Spleen (tissue), 7 donors: ENCODE measurements at regions not wholly inside any gene's neighbourhood (a gene's known extent, or its start where the extent isn't known, plus 50 kb on each side); places are given as distances from the start of the nearest gene placed in this dataset.

Experiments used
- CTCF ChIP-seq, 11 experiments: fragments of 200-600 bp in 7 of 11; fragments of 450-650 bp in 4 of 11; sonication (generic) in 4 of 11; IDR thresholded peaks in 8 of 11; conservative IDR thresholded peaks in 3 of 11; 1 replicate in 7 of 11; 2 replicates in 4 of 11; pipeline versions ENCODE4 v1.4.0 to v1.8.0; 2016 to 2021; ENCODE audit warnings: antibody characterized with exemption in 11 of 11, inconsistent platforms in 4 of 11, mild to moderate bottlenecking in 1 of 11
- POLR2A ChIP-seq, 3 donors: fragments of 450-650 bp; IDR thresholded peaks; one replicate each; pipeline ENCODE4 v1.5.1; 2017; ENCODE audit warnings: antibody characterized with exemption in 3 of 3, mild to moderate bottlenecking in 1 of 3
- POLR2AphosphoS5 ChIP-seq, 3 donors: sonication (generic); formaldehyde crosslinking; IDR thresholded peaks; one replicate each; pipeline ENCODE4 v1.5.1; 2017; ENCODE audit warnings: antibody characterized with exemption in 3 of 3
- donor health status: DM: no; HTN: no; CAD: no; lungs with moderate emphysema.
- donor health status: DM: no; HTN: no; CAD: no.
- donor health status: DM: no; HTN: no; CAD: no.

GRCh38 chr5:162641142-162641813, 573.7 kb downstream of the GABRG2 start:
- TF ChIP-seq CTCF (IDR thresholded peaks at IDR 0.05 in 8 of 11, conservative IDR thresholded peaks at IDR 0.05 in 3 of 11) (no peak), POLR2AphosphoS5 (IDR thresholded peaks at IDR 0.05) (no peak), POLR2A (IDR thresholded peaks at IDR 0.05) (no peak)
